GM18870 (cell line): ENCODE measurements at regions not wholly inside any gene's neighbourhood (a gene's known extent, or its start where the extent isn't known, plus 50 kb on each side); places are given as distances from the start of the nearest gene placed in this dataset.

ENCODE experiments used
- ATAC-seq: cut with Tn5 transposase; IDR thresholded peaks from one replicate; pipeline ENCODE4 v1.9.1; 2021; ENCODE audit warnings: moderate library complexity; ENCODE audit not compliant: unreplicated experiment

GRCh38 chrX:20393944-20394343 is 127.2 kb upstream of the RPS6KA3 start:
- no peak for ATAC-seq

DNA sequence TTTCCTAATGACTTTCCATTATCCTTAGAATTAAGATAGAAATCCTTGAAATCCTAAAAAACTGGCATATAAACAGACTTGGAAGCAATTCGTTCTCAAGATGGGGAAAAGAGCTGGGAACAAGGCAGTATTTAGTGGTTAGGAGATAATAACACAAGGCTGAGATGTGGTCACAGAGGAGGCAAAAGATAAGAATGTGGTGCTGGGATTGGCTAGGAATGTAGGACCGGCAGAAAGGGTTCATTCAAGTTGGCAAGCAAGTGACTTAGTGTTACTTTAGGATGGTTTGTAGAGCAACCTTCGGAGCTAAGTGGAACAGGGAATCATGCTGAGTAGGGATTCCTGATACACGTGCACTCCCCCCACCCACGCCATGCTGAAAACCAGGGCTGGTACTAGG is 121.9 kb upstream of the RPS6KA3 start:
- no peak for ATAC-seq

- ATAC-seq = no peak
Measured at GRCh38 chrX:20383477-20383876, 116.8 kb upstream of the RPS6KA3 start.

DNA sequence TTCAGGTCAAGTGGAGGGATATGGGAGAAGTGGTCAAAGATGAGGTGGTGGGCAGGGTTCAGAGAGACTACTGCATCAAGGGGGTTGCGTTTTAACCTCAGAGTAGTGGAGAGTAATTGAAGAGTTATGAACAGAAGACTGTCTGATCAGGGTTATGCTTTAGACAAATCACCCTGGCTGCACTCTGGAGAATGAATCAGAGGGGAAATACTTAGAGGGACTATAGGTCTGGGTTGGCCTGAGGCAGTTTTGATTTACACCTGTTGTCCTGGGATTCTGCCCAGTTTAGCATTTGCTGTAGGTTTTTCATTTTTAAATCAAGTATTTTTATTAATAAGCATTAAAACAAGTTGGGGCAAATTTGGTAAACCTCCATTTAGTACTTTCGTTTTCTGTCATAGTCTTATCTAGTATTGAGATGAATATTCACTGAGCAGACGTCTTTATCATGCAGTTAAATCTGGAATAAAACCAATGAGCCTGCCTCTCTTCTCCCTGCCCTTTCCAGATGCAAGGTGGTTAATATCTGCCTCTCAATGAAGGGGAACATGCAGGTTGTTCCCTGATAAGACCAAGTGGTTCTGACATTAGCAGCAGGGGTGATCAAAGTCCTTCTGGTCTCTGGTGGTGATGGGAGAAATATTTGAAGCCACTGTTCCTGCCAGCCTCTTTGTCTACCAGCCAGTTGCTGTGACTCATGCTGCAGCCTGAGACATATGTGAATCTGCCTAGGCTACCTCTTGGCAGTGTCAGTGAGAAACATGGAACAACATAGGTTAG is 116.0 kb upstream of the RPS6KA3 start:
- ATAC-seq = peak; percentile 59

- ATAC-seq = no peak
Measured at GRCh38 chrX:20382082-20382481, 115.4 kb upstream of the RPS6KA3 start.

DNA sequence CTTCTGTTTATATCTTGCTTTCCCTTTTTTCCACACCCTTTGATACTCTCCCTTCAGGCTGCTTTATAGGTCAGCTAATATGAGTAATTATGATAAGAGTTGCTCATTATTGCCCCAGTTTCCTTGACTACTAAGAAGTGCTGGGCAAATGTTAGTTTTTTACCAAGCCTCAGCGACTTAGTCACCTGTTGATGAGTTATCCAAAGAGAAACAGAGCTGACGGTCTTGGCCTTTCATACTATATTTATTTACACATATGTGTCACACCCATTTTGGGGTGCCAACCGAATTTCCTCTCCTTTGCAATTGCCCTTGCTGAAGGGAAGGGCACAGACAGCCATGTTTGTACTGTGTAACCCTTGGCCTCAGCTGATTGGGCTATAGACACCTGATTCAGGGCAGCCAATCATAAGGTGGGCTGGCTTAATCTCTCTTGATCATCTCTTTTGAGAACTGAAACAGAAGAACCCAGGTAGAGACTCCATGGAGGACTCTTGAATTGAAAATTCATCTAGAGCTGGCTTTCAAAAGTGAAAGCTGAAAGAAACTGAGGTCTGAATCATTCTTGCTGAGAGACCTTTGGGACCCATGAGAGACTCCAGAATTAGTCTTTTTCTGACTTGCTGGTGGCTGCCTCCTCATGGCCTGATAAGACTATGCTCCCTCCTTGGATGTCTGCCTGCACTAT is 111.7 kb upstream of the RPS6KA3 start:
- ATAC-seq = peak; percentile 47

DNA sequence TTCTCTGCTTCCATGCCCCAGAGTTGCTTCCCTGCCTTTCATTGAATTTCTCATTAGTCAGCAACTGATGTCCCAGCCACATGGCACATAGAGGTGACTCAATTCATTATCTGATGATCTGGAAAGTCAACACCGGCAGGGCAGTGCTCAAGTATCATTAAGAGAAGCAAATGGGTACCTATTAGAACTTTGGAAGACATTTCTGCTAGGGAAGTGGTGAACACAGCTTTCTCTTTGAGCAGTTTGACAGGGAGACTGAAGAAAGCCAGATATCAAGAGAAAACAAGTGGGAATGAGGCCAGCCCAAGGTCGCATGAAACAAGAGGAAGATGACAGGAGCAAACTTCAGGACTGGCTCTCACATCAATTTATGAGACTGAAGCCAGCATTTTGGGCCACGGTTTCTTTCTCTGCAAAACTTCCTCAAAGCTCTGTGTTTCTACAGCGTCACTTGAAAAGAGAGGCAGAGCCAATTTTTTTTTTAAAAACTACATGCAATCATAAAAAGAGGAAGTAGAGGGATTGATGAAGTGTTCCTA is 108.3 kb upstream of the RPS6KA3 start:
- ATAC-seq = no peak

DNA sequence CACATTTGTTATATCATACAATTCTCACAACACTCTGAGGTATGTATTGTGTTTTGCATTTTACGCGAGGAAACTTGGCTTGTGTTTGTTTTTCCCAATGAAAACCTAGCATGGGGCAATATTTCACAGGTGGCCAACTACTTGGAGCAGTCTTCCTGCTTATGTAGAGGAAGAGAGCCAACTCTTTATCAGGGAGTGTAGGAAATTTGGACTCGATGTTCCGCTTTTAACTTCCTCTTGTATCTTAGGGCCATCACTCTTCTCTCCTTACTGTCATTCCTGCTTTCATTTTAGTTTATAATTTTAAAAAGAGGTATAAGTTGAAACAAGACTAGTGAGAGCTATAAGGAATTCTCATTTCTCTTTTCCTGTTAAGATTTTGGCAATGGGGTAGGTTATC is 107.7 kb upstream of the RPS6KA3 start:
- ATAC-seq = no peak

GRCh38 chrX:20373063-20373462 is 106.4 kb upstream of the RPS6KA3 start:
- ATAC-seq = no peak

DNA sequence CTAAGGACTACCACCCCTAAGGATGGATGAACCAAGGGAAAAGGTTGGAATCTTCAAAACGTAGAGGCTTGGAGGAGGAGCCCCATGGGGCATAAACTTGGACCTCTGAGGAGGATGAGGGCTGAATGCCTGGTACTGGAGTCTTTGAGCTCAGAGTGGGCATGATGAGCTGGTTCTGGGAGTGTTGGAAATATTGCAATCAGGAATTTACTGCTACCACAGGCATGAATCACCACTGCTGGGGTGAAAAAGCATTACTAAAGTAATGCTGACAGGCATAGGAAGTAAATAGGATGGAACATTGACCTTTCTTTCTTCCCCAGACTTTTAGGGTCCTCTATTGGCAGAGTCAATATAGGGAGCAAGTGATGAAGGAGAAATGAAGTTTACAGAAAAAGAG is 105.8 kb upstream of the RPS6KA3 start:
- no peak for ATAC-seq

GRCh38 chrX:20369468-20369867 is 102.8 kb upstream of the RPS6KA3 start:
- no peak for ATAC-seq

GRCh38 chrX:20364238-20364637 is 97.5 kb upstream of the RPS6KA3 start:
- ATAC-seq = no peak

GRCh38 chrX:20363275-20363674 is 96.6 kb upstream of the RPS6KA3 start:
- ATAC-seq = no peak

GRCh38 chrX:20362268-20363267 is 95.9 kb upstream of the RPS6KA3 start:
- ATAC-seq = no peak

- no peak for ATAC-seq
Measured at GRCh38 chrX:20361890-20362262, 95.2 kb upstream of the RPS6KA3 start.

DNA sequence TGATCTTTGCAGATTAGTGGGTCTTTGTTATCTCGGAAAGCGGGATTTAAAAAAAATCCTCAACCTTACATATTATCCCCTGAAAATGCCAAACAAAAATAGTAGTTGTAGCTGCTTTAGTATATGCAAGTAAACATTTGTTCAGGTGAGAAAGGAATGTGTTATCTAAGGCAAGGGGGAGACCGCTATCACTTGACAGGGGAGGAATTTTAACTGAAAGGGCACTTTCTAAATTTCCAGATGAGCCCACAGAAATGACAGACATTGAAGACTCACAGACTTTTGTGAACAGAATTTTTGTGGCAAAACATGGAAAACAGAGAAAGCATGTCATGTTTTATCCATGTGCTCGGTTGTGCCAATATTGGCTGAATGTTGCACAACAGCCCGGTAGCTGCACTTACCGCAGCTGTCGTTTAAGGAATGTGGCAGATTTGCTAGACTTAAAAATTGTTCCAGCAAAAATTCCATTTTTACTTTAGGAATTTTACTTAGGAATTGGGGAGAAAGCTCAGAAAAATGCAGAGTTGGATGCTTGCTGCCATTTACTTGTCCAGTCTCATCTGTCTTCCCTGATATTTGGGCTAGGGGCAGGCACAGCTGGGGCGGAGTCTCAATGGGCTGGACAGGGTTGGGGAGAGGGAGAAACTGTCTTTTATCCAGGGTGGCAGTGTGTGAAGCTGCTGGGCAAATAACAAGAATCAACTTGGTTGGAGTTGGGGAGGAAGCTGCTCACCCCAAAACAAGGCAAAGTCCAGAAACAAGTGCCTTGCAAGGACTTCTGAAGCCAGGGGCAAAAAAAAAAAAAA is 94.6 kb upstream of the RPS6KA3 start:
- ATAC-seq = no peak

- ATAC-seq = no peak
Measured at GRCh38 chrX:20355187-20355586, 88.5 kb upstream of the RPS6KA3 start.

DNA sequence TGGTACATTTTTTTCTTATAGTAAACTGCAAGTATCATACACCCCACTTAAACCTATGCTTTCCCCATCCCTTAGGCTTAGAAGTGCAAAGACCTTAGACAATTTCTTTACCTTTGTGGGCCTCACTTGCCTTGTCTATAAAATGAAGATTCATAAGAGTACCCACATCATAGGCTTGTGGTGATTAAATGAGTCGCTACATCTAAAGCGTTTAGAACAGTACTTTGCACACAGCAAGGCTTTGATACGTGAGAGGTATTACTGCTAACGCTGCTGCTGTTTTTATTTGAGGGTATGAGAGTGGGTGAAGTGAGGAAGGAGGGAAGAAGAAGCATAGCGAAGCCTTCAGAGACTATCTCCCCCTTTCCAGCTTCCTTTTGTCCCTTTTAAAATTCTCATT is 87.8 kb upstream of the RPS6KA3 start:
- no peak for ATAC-seq

GRCh38 chrX:20352935-20353336 is 86.2 kb upstream of the RPS6KA3 start:
- peak; percentile 80 for ATAC-seq

DNA sequence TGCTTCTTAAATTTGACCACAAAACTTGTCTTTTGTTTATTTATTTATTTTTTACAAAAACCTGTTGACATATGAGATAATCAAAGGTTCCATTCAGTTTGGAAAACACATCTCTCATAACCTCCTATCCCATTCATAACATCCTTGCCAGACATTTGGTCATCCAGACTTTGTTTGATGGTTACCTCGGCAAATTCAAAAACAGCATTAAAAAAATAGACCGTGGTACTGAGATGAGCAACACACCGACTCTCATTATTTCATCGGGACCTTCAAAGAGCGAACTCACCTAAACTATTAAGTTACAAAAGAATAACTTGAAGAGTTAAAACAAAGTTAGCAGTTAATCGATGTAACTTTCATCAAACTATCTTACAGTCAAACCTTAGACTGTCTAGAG is 85.8 kb upstream of the RPS6KA3 start:
- ATAC-seq = peak; percentile 13
